NT2/D1 (cell line): ENCODE measurements at regions not wholly inside any gene's neighbourhood (a gene's known extent, or its start where the extent isn't known, plus 50 kb on each side); places are given as distances from the start of the nearest gene placed in this dataset.

Experiments used
- DNase-seq: peaks from one replicate; pipeline ENCODE4 v3.0.0-alpha.2; 2011; ENCODE audit warnings: low read depth, low spot score
- H3K27me3 ChIP-seq: 2 replicates; pipeline ENCODE4 v1.6.0; 2011; ENCODE audit warnings: mild to moderate bottlenecking; ENCODE audit not compliant: insufficient read length, insufficient read depth
- H3K36me3 ChIP-seq: 2 replicates; pipeline ENCODE4 v1.6.1; 2011; ENCODE audit warnings: mild to moderate bottlenecking, low read length, mixed read lengths; ENCODE audit not compliant: insufficient read depth, insufficient read length
- H3K4me1 ChIP-seq: 2 replicates; pipeline ENCODE4 v1.5.1; 2011; ENCODE audit not compliant: insufficient read depth, insufficient read length
- H3K4me3 ChIP-seq: 2 replicates; pipeline ENCODE4 v1.5.1; 2011; ENCODE audit warnings: low read depth; ENCODE audit not compliant: insufficient read length
- H3K9ac ChIP-seq: 2 replicates; pipeline ENCODE4 v1.6.0; 2011; ENCODE audit warnings: low read depth; ENCODE audit not compliant: insufficient read length
- H3K9me3 ChIP-seq: 2 replicates; pipeline ENCODE4 v1.5.1; 2011; ENCODE audit warnings: mild to moderate bottlenecking, low read length; ENCODE audit not compliant: insufficient read depth
- SUZ12 ChIP-seq: IDR thresholded peaks from 2 replicates; pipeline ENCODE4 v1.6.1; 2011; ENCODE audit not compliant: insufficient read length, insufficient read depth; ENCODE audit errors: extremely low read depth
- YY1 ChIP-seq: IDR thresholded peaks from 2 replicates; pipeline ENCODE4 v1.6.1; 2011; ENCODE audit not compliant: insufficient read length, insufficient read depth
- ZNF274 ChIP-seq: IDR thresholded peaks from 2 replicates; pipeline ENCODE4 v1.6.1; 2011; ENCODE audit warnings: mild to moderate bottlenecking, low read depth, low read length

GRCh38 chr1:204017032-204017431 lies 55.9 kb upstream of the SOX13 start:
- DNase-seq: no peak
- H3K9me3 ChIP-seq: no peaks in the 10 kb centered on the region
- no peaks in the 10 kb centered on the region for H3K27me3 ChIP-seq
- H3K4me1 ChIP-seq: no peaks in the 10 kb centered on the region
- no peaks in the 10 kb centered on the region for H3K36me3 ChIP-seq
- H3K4me3 ChIP-seq: no peak overlapping the region
- H3K9ac ChIP-seq: no peak overlapping the region
- TF ChIP-seq YY1: no peak
- TF ChIP-seq SUZ12: no peak
- no peak for TF ChIP-seq ZNF274

- H3K4me3 ChIP-seq: no peak overlapping the region
- no peak for DNase-seq
- H3K4me1 ChIP-seq: no peaks in the 10 kb centered on the region
- no peaks in the 10 kb centered on the region for H3K36me3 ChIP-seq
- H3K27me3 ChIP-seq: no peaks in the 10 kb centered on the region
- no peaks in the 10 kb centered on the region for H3K9me3 ChIP-seq
- TF ChIP-seq YY1 (no peak), ZNF274 (no peak), SUZ12 (no peak)
- no peak overlapping the region for H3K9ac ChIP-seq
These were observed 54.5 kb upstream of the SOX13 start for GRCh38 chr1:204018460-204018859.
